GM18867 (cell line): ENCODE measurements at regions not wholly inside any gene's neighbourhood (a gene's known extent, or its start where the extent isn't known, plus 50 kb on each side); places are given as distances from the start of the nearest gene placed in this dataset.

ENCODE experiments used
- ATAC-seq: cut with Tn5 transposase; IDR thresholded peaks from one replicate; pipeline ENCODE4 v1.9.1; 2021; ENCODE audit warnings: mild to moderate bottlenecking, moderate library complexity; ENCODE audit not compliant: unreplicated experiment

DNA sequence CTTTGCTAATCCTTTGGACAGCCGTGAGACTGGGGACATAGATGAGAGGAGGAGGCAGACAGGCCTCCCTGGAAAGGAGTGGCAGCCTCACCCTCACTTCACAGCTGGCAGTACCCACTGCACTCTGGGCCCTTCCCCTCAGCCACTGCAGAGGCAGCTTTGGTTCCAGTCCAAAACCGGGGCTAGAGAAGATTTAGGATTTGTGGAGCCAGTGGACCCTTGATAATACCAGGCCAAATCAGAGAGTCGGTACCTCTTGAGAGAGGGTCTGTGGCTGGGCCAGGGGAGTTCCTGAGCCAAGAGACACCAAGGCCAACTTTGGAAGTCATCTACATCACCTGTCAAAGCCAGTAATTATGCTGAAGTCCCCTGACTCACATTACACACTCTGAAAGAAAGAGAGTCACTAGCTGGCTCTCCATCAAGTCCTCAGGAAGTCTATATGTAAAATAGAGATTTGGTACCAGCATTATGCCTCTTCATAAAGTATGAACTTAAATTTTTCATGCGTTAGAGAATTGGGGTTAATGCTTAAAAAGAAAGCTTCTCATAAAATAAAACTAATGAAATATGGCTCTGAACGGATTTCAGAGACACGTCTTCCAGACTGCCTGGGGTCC, 244.1 kb upstream of the SEMA6D start:
- no peak for ATAC-seq

DNA sequence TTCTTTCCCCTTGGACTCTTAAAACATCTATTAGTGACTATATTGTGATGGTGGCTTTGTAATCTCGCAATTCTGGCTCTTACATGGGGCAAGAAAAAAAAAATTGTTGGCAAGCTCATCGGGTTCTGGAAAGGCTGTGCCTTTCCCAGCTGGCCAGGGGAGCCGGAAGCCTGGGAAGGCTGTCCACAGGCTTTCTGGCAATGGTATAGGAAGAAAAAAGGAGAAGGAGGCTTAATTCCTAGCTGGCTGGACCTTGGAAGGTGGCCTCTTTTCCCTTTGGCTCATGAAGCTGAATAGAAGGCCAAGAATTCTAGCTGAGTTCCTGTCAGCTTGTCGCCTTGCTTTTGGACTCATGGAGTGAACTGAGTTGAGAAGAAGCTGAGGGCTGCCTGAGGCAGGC, 243.5 kb upstream of the SEMA6D start:
- ATAC-seq, result no peak

DNA sequence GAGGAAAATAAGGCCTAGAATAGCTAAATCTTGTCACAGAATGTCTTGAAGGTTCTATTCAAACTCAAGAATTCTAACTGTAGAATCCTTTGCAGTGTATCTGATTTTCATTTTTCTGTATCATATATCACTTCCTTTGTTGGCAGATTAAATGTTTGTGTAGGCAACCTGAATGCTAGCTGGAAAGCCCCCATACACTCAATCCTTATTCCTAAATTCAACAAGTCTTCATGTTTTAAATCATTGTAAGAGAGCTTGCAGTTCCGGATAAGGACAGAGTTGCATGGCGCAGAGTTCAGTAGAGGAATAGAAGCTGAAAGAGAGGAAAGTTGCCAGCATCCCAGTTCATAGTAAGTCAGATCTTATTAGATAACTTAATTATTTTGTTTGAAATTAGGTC, 242.0 kb upstream of the SEMA6D start:
- ATAC-seq, result no peak

DNA sequence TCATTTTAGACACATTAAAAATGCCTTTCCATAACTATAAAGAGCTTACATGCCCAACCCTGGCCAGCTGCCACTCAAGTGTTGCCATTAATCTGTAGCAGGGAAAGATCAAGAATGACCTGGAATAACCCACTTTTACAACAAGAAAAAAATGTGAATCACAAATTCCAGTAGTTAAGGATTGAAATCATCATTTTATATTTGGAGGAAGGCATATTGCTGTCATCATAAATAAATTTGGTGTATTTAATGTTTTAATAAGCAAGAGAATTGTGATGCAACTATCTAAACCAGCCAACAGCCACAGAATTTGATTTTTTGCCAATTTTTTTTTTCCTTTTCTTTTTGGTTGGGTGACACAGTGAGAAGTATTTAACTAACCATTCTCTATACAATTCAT, 240.0 kb upstream of the SEMA6D start:
- ATAC-seq, result no peak

DNA sequence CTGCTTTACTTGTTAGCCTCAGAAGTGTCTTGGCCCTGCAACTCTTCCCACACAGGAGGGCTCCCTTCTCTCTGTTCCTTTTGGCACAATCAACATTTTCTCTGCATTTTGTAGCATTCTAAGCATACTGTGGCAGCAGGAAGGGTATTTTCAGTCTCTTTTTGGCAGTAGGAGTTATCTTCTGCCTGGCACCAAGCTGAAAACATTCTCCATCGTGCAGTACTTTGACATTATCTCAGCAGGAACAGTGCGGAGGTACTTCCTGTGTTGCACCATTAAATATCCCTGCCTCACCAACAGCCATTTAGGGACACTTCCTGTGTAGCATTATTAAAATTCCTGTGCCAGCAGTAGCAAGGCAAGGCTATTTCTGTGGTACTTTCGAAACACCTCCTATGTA, 233.2 kb upstream of the SEMA6D start:
- ATAC-seq, result no peak

DNA sequence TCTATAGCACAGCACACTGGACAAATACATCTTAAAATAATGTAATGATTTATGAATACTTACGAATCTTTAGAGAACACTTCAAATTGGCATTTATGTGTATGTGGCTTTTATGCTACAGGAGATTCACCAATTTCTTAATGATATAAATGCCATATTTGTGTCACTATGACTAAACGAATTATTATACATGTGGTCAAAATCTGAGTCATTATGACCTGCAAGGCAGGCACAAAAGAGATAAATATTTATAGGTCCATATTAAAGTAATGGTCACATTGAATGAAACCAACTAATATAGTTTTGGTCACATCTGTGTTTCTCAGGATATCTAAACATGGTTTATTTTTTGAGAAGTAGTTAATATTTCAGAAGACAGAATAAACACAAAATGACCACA, 232.3 kb upstream of the SEMA6D start:
- no peak for ATAC-seq

DNA sequence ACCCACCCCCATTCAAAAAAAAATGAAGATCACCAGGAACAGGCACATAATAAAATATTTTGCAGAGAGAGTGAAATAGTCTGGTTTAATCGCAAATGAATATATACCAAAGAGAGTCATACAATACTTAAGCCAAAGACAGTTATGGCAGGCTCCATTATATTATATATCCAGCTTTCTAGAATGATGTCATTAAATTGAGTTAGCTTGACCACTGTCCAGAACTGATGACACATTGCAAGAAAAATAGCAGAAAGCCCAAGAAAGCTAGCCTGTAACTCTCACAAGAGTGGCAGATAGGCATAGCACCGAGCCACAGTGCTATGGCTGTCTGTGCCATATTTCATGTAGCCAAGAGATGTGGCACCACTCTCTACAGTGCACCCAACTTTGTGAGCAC, 231.9 kb upstream of the SEMA6D start:
- no peak for ATAC-seq

DNA sequence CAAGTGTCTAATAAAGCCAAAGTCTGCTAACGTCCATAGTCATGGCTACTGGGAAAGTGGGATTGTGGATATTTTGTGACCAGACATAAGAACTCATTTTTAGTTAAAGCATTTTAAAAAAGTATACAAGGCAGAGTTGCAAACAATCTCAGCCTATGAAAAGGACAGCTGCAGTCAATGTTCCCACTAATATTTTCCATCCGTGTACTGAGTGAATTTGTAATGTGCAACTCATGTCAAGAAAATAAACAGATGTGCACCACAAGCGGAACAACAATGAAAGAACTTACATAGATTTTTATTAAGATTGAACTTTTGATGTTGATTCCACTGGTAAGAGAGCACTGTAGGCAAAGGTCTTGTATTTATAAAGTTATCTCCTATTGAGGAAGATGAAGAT, 231.3 kb upstream of the SEMA6D start:
- ATAC-seq, result no peak

DNA sequence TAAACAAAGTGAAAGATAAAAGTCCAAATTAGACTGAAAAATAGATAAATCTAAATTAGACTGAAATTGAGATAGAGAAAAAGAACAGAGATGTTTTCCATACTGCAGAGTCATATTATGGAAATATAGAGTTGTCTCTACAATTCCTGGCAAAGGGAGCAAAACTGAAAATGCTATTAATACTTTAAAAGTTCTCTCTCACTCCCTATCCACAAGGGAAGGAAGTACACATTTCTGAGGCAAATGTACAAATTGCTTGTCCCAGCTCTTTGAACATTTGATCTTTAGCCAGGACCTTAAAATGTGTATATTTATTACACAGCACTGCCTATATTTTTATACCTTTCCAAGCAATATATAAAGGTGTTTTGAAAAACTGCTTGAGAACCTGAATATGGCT, 225.1 kb upstream of the SEMA6D start:
- ATAC-seq, result no peak

DNA sequence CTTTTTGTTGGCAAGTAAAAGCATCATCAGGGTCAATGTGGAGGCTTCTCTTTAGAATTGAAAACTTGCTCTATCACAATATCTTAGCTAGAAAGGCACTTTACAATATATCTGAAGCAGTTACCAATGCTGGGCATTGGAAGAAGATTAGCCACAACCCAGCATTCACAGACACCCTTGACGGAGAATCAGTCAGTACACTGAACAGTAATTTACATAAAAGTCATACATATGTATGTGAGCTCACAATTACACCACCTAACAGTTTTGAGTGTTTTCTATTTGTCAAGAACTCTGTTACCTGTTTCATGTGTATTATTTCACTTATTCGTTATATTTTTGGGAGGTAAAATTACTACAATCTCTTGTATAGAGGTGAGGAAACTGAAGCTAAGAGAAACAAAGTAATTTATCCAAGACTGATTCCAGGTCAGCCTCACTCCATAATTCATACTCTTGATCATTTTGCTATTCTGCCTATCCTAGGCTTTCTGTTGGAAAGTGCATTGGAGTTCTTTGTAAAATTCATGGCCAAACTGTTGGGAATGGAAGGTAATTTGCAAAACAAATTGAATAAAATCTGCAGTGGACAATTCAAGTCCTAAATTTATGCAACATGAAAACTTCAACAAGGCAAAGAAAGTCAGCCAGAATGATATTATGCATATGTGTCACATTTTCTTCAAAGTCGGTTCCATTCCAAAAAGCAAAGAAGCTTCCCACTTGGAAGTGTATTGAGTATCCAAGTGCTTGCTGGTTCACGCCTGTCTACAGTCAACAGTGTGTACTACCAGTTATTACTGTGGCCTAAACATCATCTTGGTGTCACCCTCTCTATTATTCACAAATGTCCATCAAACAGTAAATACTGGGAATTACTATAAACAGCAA, 223.7 kb upstream of the SEMA6D start:
- ATAC-seq, result no peak

DNA sequence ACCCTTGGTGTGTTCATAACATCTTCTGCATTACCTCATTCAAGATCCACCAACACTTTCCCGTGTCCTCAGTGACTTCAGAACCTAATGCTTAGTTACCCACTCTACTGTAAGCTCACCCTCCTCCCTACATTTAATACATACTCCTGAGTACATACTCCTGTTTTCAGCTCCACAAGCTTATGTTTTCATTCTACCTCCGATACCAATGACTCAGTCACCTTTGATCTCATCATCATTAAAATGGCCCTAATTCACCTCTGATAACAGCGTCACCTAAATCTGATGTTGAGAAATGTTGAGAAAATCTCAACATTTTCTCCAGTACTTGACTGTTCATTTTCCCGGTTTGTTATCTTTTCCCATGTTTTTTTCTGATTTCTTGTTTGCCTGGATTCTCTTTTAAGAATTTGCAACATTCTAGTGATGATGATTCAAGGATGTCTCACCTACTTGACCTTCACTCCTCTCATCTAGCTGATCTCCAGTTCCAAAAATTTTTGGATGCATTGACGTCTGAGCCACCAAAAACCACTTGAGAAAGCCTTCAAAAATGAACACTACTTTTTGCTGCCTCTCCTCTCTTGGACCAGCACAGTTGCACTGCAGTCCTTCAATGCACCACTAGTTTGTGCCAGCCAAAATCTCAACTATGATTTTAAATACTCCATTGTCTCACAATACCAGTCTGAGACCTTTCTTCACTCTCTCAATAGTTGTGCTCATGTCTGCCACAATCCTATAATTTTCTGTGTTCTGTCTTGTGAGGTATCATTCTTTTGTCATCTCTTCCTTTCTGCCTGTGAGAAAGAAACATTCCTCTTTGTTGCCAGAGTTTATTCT, 220.7 kb upstream of the SEMA6D start:
- no peak for ATAC-seq

DNA sequence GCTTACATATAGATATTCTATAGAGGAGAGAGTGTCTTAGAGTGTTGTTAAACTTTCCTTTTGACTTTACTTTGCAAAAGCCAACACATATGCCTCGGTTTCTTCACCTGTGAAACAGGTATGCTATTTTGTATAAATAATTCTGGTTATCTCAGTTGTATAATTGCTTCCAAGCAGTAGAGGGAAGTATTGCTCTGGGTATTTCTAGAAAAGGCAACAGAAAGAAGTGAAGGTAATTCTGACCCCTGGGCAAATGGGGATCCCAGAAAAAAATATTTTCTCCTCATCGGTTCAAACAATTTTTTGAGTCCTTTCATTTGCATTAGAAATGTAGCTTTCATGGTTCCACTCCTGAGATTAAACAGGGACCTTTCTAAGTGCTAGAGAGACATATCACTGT, 216.5 kb upstream of the SEMA6D start:
- ATAC-seq, result no peak

DNA sequence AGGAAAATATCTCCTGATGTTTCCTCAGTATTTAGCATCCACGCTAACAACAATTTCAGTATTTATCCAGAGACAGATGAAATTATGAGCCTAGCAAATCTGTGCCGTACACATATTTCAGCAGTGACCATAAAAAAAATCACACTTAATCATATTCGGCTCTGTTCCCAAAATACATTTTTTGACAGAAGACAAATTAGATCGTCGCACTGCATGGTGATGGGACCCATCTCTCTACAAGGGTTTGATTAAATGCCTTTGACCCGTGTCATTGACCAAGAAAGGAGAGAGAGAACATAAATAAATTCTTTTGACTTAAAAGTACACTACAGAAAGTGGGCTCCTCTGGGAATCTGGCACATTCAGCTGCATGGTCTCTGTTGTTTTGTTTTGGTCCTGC, 215.3 kb upstream of the SEMA6D start:
- ATAC-seq, result no peak

DNA sequence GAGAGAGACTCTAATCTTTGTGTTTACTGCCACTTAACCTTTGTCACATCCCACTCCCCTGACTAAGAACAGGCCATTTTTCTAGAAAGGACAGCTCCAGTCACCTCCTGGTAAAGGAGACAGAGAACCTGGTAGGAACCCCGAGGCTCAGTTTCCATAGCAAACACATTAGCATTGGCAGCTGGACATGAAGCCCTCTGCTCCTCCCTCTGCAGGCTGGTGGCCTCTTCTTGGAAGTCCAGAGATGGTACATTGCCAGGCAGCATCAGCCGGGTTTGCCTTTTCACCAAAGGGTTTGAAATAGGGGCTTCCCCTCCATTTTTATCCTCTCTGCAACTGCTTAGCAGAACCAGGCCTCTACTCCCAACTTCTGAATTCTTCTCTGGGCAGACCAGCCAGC, 213.4 kb upstream of the SEMA6D start:
- no peak for ATAC-seq

DNA sequence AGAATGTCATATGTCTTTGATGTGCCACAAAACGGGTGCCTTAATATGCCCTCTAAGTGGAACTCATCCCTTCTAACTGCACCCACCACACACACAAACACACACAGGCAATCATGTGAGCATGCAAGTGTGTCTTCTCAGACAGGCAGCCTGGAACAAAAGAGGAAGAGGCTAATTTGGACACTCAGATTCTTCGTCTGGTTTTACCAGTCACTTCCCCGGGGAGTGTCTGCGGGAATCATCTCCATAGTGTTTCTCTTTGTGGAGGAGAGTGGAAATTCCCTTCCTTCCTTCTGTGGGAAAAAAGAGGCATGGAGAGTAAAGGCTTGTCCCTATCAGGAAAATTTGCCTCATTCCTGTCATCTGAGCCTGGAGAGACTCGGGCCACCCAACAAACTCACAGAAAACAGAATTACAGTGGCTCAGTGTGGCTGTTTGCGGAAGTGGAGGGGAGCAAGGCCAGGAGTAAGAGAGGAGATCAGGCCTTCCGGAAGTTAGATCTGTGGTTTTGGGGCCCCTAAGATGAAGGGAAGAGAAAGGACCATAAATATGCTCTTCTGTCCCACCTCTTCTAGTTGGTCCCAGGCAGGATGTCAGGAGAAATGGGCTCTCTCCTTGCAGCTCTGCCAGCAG, 212.6 kb upstream of the SEMA6D start:
- ATAC-seq, result no peak

DNA sequence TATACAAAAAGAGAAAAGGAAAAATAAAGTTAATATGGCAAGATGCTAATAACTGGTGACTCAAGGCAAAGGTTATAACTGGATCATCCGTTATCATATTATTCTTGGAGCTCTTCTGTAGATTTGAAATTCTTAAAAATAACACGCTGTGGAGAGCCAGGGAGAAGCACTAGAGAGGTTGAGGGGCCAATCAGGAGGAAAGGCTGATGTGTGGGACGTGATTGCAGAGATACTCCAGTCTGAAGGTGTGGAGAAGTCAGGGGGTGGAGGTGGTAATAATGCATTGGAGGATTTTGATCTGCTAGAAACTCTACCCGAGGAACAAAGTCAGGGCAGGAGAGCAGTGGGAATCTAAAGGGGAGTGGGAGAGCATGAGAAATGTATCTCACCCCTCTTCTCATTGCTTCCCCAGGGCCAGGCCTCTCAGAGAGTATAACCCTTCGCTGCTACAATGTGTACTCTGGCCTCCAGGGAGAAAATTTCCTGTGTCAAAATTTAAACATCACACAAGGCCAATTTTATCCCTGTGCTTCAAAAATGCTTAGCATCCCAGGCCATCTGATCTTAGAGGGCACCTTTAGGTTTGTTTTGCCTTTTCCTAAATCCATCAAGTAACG, 211.5 kb upstream of the SEMA6D start:
- ATAC-seq, result no peak

DNA sequence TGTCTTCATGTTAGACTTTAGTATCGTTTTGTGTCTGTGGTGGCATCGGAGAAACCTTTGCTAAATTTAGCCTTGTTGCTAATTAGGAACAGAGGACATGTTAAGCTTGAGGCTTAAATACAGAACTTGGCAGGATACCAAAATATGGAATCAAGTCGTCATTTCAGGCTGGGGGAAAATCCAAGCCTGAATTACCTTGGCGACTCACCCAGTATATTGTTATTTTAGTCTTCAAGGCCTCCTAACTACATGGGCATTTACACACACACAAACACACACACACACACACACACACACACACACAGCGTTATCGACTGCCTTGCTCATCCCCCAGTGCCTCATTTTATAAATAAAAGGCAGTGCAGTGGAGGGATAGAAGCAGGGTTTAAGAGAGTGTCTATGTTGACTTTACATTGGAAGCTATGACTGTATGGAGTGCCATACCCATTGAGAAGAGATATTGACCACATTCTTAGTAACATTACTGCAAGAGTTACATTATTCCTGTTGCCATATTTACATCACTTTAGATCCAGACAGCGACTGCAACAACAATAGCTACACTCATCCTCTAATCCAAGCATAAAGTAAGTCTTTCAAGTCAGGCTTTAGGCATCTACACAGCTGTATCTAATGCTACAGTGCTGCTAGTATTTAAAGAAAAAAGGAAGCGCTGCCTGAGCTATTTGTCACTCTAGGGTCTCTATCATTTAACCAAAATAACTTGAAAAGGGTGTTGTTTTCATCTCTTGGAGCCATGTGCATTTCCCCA, 210.8 kb upstream of the SEMA6D start:
- ATAC-seq, result no peak

DNA sequence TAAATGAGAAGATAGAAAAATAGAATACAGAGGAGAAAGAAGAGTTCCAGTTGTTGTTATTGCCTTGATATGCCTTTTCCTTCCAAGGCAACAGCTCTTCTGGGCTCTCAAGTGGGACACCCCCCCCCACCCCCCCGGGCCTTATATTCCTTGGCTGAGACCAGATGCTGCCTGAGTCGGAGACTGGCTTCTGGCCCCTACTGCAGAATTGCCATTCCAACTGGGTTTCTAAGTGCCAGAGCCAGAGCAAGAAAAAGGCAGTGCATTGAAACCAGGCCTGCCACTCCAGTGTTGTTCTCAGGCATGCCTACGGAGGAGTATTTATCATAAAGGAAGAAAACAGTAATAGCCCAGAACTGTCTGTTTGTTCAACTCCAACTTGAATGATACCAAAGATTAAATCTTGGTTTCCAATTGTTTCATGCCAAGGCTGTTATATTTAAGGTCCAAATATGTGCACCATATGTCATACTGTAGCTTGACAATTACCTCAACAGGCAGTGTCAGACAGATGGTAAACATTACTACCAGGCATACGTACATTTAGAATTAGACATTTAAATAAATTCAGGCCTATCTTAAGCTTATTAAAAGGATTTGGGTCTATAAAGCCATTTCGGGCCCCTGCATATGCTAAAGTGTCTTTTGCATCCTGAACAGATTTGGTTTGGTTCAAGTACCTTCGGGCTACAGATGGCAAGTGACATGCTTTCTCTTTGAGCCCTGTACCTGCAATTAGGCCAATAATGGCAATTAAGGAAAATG, 209.9 kb upstream of the SEMA6D start:
- ATAC-seq, result no peak

DNA sequence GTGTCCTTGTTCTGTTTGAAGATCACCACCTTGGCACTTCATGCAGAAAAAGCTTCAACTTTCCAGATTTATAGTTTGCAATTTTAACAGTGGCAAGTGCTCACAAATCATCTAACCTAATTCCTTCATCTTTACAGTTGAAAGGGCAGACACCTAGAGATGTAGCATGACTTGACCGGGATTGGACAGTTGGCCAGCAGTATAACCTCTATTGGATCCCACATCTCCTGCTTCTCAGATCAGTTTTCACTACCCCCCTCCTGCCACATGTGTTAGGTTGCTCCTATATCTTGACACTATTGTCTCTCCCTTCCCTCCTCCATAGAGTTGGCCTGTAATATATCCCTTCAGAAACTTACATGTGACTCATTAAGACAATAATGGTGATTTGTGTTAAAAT, 206.0 kb upstream of the SEMA6D start:
- no peak for ATAC-seq
